ENCODE measurements at regions not wholly inside any gene's neighbourhood (a gene's known extent, or its start where the extent isn't known, plus 50 kb on each side); places are given as distances from the start of the nearest gene placed in this dataset.
"Not testable (repeated sequence)": the region's sequence is repeated elsewhere in the genome, so short reads cannot be mapped to it uniquely, and the experiment has no call there.

GRCh38 chr7:119594956-119595355, 678.0 kb upstream of the KCND2 start:
- Mint-ChIP-seq H3K36me3 (no peaks in the 10 kb centered on the region), H3K27ac (no peak overlapping the region), H3K4me1 (ENCODE audit: unreplicated experiment) (no peaks in the 10 kb centered on the region), H3K9me3 (no peaks in the 10 kb centered on the region), H3K4me3 (no peak overlapping the region), H3K27me3 (no peaks in the 10 kb centered on the region)
- no peak for DNase-seq (ENCODE audit: extremely low spot score, unreplicated experiment)
- no peak for TF ChIP-seq CTCF (conservative IDR thresholded peaks at IDR 0.05)

GRCh38 chr7:119596651-119597050, 676.3 kb upstream of the KCND2 start:
- Mint-ChIP-seq H3K36me3 (no peaks in the 10 kb centered on the region), H3K4me1 (ENCODE audit: unreplicated experiment) (no peaks in the 10 kb centered on the region), H3K27me3 (no peaks in the 10 kb centered on the region), H3K27ac (no peak overlapping the region), H3K9me3 (no peaks in the 10 kb centered on the region), H3K4me3 (no peak overlapping the region)
- TF ChIP-seq CTCF (conservative IDR thresholded peaks at IDR 0.05), result no peak
- DNase-seq (ENCODE audit: extremely low spot score, unreplicated experiment), result no peak

- Mint-ChIP-seq H3K4me1 (ENCODE audit: unreplicated experiment) (no peaks in the 10 kb centered on the region), H3K36me3 (no peaks in the 10 kb centered on the region), H3K27ac (no peak overlapping the region), H3K4me3 (no peak overlapping the region), H3K27me3 (no peaks in the 10 kb centered on the region), H3K9me3 (no peaks in the 10 kb centered on the region)
- no peak for TF ChIP-seq CTCF (conservative IDR thresholded peaks at IDR 0.05)
- no peak for DNase-seq (ENCODE audit: extremely low spot score, unreplicated experiment)
Measured at GRCh38 chr7:119606297-119606696, 666.7 kb upstream of the KCND2 start.

DNA sequence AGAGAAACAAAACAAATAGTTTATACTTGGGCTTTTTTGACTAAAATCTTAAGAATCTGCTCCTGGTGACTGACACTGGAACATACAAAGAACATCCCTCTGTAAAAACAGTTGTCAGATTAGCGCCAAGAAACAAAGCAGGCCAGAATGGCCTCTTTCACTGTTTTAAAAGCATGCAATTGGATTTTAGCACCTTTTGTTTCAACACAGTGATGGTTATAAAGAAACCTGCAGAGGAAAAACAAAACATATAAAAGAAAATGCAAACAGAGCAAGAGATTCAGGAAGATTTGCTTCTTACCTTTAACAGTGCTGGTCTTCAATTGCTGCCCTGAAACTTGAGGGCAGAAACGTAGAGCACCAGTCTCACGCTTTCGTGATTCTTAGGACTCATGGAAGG, 652.2 kb upstream of the KCND2 start:
- no peaks in the 10 kb centered on the region for H3K9me3 Mint-ChIP-seq
- no peak for TF ChIP-seq CTCF (conservative IDR thresholded peaks at IDR 0.05)
- no peaks in the 10 kb centered on the region for H3K4me1 Mint-ChIP-seq (ENCODE audit: unreplicated experiment)
- DNase-seq (ENCODE audit: extremely low spot score, unreplicated experiment), result no peak
- no peaks in the 10 kb centered on the region for H3K36me3 Mint-ChIP-seq
- H3K4me3 Mint-ChIP-seq, result no peak overlapping the region
- no peak overlapping the region for H3K27ac Mint-ChIP-seq
- peaks cover 5% of the 10 kb centered on the region for H3K27me3 Mint-ChIP-seq

DNA sequence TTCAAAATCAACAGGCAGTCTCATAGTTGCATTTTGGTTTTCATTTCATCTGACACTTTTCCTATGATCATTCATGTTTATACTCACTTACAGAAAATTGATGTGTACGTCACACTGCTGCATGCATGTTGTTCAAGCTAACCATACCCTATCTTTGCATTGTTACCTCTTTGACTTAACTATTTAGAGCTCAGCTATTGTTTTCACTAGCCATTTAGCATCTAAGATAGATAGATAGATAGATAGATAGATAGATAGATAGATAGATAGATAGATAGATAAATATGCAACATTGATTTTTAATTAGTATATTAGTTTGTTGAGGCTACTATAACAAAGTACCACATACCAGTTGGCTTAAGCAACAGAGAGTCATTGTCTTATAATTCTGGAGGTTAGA, 649.5 kb upstream of the KCND2 start:
- peaks cover 5% of the 10 kb centered on the region for H3K27me3 Mint-ChIP-seq
- H3K27ac Mint-ChIP-seq, result no peak overlapping the region
- DNase-seq (ENCODE audit: extremely low spot score, unreplicated experiment), result no peak
- no peak for TF ChIP-seq CTCF (conservative IDR thresholded peaks at IDR 0.05)
- H3K36me3 Mint-ChIP-seq, result no peaks in the 10 kb centered on the region
- no peaks in the 10 kb centered on the region for H3K4me1 Mint-ChIP-seq (ENCODE audit: unreplicated experiment)
- H3K4me3 Mint-ChIP-seq, result no peak overlapping the region
- no peaks in the 10 kb centered on the region for H3K9me3 Mint-ChIP-seq

DNA sequence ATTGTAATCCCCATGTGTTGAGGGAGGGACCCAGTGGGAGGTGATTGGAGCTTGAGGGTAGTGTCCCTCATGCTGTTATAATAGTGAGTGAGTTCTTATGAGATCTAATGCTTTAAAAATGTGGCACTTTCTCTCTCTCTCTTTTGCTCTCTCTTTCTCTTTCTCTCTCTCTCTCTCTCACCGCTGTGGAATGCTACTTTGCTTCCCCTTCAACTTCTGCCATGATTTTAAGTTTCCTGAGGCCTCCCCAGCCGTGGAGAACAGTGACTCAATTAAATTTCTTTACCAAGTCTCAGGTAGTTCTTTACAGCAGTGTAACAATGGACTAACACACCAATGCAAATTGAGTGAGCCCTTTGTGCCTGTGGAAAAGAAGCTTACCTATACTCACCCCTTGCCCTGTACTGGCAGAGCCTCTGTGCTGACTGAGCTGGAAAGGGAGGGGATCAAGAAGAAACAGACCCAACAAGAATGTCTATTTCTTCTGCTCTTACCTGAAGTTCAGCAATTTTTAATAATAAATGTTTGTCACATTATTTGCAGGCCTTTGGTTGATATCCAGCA, 642.5 kb upstream of the KCND2 start:
- H3K36me3 Mint-ChIP-seq, result no peaks in the 10 kb centered on the region
- H3K27ac Mint-ChIP-seq, result no peak overlapping the region
- no peak for DNase-seq (ENCODE audit: extremely low spot score, unreplicated experiment)
- no peaks in the 10 kb centered on the region for H3K4me1 Mint-ChIP-seq (ENCODE audit: unreplicated experiment)
- H3K4me3 Mint-ChIP-seq, result no peak overlapping the region
- no peaks in the 10 kb centered on the region for H3K9me3 Mint-ChIP-seq
- H3K27me3 Mint-ChIP-seq, result no peaks in the 10 kb centered on the region
- TF ChIP-seq CTCF (conservative IDR thresholded peaks at IDR 0.05), result no peak

DNA sequence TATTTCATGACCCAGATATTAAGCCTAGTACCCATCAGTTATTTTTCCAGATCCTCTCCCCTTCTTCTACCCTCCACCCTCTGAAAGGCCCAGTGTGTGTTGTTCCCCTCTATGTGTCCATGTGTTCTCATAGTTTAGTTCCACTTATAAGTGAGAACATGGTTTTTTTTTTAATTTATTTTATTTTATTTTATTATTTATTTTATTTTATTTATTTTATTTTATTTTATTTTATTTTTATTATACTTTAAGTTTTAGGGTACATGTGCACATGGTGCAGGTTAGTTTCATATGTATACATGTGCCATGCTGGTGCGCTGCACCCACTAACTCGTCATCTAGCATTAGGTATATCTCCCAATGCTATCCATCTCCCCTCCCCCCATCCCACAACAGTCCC, 639.2 kb upstream of the KCND2 start:
- not testable (repeated sequence) for DNase-seq (ENCODE audit: extremely low spot score, unreplicated experiment); H3K9me3 Mint-ChIP-seq; H3K27me3 Mint-ChIP-seq; H3K4me3 Mint-ChIP-seq; H3K4me1 Mint-ChIP-seq (ENCODE audit: unreplicated experiment); H3K27ac Mint-ChIP-seq; H3K36me3 Mint-ChIP-seq
